SU-DHL-6 (cell line): ENCODE measurements at regions not wholly inside any gene's neighbourhood (a gene's known extent, or its start where the extent isn't known, plus 50 kb on each side); places are given as distances from the start of the nearest gene placed in this dataset.

Source experiments
- H2AFZ ChIP-seq: fragments of 200-600 bp; sonication (generic); 2 replicates; pipeline ENCODE4 v1.6.1; 2014; ENCODE audit warnings: low read depth, mild to moderate bottlenecking, moderate library complexity, mixed read lengths, antibody characterized with exemption, low read length; ENCODE audit not compliant: severe bottlenecking
- H3F3A ChIP-seq: fragments of 200-600 bp; shearing (Covaris generic); 2 replicates; pipeline ENCODE4 v1.6.0; 2016; ENCODE audit warnings: antibody characterized with exemption, mild to moderate bottlenecking; ENCODE audit not compliant: insufficient read depth
- H3K27ac ChIP-seq: fragments of 200-600 bp; sonication (generic); 2 replicates; pipeline ENCODE4 v1.5.1; 2016; ENCODE audit warnings: low read depth, mild to moderate bottlenecking, low read length, moderate library complexity, mixed read lengths
- H3K27me3 ChIP-seq: fragments of 200-600 bp; sonication (generic), shearing (Covaris generic); 2 replicates; pipeline ENCODE4 v1.6.0; 2014; ENCODE audit warnings: mild to moderate bottlenecking, low read length
- H3K36me3 ChIP-seq: fragments of 200-600 bp; sonication (generic); 2 replicates; pipeline ENCODE4 v1.6.1; 2014; ENCODE audit warnings: mild to moderate bottlenecking, low read length, mixed read lengths
- H3K4me2 ChIP-seq: fragments of 300-600, 200-600 bp; shearing (Covaris generic), sonication (generic); 2 replicates; pipeline ENCODE4 v1.6.0; 2014; ENCODE audit warnings: low read length, low read depth, mild to moderate bottlenecking; ENCODE audit not compliant: poor library complexity, severe bottlenecking
- H3K4me3 ChIP-seq: fragments of 200-600 bp; sonication (generic); 2 replicates; pipeline ENCODE4 v1.5.1; 2014; ENCODE audit warnings: antibody characterized with exemption, low read length, mild to moderate bottlenecking, mixed read lengths; ENCODE audit not compliant: insufficient read depth, poor library complexity, severe bottlenecking
- H3K79me2 ChIP-seq: fragments of 200-600 bp; sonication (generic); 2 replicates; pipeline ENCODE4 v1.6.1; 2014; ENCODE audit warnings: mild to moderate bottlenecking, low read length, moderate library complexity; ENCODE audit not compliant: insufficient read depth
- H3K9ac ChIP-seq: fragments of 200-600 bp; sonication (generic); 2 replicates; pipeline ENCODE4 v1.7.0; 2014; ENCODE audit warnings: mild to moderate bottlenecking, low read length
- H3K9me2 ChIP-seq: fragments of 200-600 bp; sonication (generic); replicated peaks from 2 replicates; pipeline ENCODE4 v1.6.1; 2014; ENCODE audit warnings: low read length; ENCODE audit not compliant: insufficient read depth
- H3K9me3 ChIP-seq: fragments of 200-600 bp; sonication (generic); 2 replicates; pipeline ENCODE4 v1.6.1; 2014; ENCODE audit warnings: low read length, mixed read lengths; ENCODE audit not compliant: insufficient read depth
- H4K20me1 ChIP-seq: fragments of 200-600 bp; sonication (generic); 2 replicates; pipeline ENCODE4 v1.6.1; 2014; ENCODE audit warnings: low read depth, mild to moderate bottlenecking, antibody characterized with exemption, low read length, moderate library complexity, mixed read lengths
- EZH2phosphoT487 ChIP-seq: fragments of 200-600 bp; sonication (generic), shearing (Covaris generic); conservative IDR thresholded peaks from 2 replicates; pipeline ENCODE4 v1.6.1; 2018; ENCODE audit warnings: mild to moderate bottlenecking, antibody characterized with exemption, low read length, moderate library complexity, mixed read lengths
- TF ChIP-seq, protein P1 (sequence below): fragments of 200-600 bp; sonication (generic); IDR thresholded peaks from one replicate; pipeline ENCODE4 v1.5.1; 2017; ENCODE audit warnings: antibody characterized with exemption, mild to moderate bottlenecking, low read length, moderate library complexity; ENCODE audit not compliant: insufficient read depth, poor library complexity, severe bottlenecking

DNA sequence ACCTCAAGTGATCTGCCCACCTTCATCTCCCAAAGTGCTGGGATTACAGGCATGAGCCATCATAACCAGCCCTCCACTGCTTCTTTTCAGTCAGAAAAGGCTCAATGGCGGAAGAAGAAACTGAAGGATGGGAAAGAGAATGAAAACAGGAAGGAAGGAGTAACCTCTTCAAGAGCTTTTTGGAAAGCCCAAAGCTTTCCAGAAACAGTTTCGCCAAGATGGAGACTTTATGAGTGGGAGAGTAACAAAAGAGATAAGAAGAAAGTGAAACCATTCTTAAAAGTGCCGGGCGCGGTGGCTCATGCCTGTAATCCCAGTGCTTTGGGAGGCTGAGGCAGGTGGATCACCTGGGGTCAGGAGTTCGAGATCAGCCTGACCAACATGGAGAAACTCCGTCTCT is 62.7 kb upstream of the NBL1 start:
- Histone ChIP-seq H3K36me3 (no peaks in the 10 kb centered on the region), H3K9me3 (no peaks in the 10 kb centered on the region), H3K4me2 (no peak overlapping the region)

DNA sequence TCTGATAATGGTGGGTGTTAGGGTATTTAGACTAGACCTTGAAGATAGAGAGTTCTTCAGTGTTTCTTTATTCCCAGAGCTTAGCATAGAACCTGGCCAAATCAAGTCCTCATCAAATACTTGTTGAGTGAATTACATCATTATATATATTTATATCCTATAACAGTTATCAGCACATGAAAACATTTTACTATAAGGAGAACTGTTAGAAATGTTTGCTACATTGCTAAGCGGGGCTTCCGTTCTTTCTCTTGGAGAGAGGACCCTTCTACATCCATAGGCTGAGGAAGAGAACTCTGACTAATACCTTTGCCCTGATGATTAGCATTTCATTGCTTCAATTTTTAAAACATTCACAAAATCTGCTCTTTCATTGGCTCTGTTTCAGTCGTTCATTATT is 66.5 kb upstream of the NBL1 start:
- Histone ChIP-seq H3K27me3 (no peaks in the 10 kb centered on the region), H3K27ac (no peak overlapping the region), H3F3A (no peaks in the 10 kb centered on the region), H3K4me2 (no peak overlapping the region), H3K36me3 (no peaks in the 10 kb centered on the region), H3K9me2 (no peaks in the 10 kb centered on the region), H3K9me3 (no peaks in the 10 kb centered on the region), H3K4me3 (no peak overlapping the region), H3K9ac (no peak overlapping the region), H4K20me1 (no peaks in the 10 kb centered on the region), H3K79me2 (no peaks in the 10 kb centered on the region), H2AFZ (no peak overlapping the region)
- no peak for TF ChIP-seq EZH2phosphoT487
- TF ChIP-seq, protein P1, sequence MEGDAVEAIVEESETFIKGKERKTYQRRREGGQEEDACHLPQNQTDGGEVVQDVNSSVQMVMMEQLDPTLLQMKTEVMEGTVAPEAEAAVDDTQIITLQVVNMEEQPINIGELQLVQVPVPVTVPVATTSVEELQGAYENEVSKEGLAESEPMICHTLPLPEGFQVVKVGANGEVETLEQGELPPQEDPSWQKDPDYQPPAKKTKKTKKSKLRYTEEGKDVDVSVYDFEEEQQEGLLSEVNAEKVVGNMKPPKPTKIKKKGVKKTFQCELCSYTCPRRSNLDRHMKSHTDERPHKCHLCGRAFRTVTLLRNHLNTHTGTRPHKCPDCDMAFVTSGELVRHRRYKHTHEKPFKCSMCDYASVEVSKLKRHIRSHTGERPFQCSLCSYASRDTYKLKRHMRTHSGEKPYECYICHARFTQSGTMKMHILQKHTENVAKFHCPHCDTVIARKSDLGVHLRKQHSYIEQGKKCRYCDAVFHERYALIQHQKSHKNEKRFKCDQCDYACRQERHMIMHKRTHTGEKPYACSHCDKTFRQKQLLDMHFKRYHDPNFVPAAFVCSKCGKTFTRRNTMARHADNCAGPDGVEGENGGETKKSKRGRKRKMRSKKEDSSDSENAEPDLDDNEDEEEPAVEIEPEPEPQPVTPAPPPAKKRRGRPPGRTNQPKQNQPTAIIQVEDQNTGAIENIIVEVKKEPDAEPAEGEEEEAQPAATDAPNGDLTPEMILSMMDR = no peak

More for the DNA sequence above, 62.7 kb upstream of the NBL1 start:
- Histone ChIP-seq H4K20me1 (no peaks in the 10 kb centered on the region), H3F3A (no peaks in the 10 kb centered on the region), H3K4me3 (no peak overlapping the region), H2AFZ (no peak overlapping the region), H3K27ac (no peak overlapping the region), H3K27me3 (no peaks in the 10 kb centered on the region), H3K9me2 (no peaks in the 10 kb centered on the region), H3K79me2 (no peaks in the 10 kb centered on the region), H3K9ac (no peak overlapping the region)
- no peak for TF ChIP-seq EZH2phosphoT487
- TF ChIP-seq, protein P1 = no peak

DNA sequence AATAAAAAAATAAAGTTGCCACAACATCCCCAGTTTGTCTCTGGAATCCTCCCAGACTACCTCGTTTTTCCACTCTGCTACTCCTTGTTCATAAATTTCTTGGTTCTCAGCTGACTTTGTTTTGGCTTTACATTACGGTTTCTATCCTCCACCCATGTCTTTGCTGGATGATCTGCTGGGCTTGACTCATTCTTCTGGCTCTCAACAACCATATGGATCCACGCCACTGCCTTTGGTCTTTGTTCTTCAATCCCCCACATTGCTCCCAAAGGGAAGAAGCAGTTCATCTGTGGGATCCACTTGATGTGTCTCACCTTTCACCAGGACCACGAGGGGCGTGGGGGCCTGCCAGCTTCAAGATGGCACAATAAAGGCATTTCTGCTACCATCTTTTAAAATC is 67.1 kb upstream of the NBL1 start:
- no peaks in the 10 kb centered on the region for H3K79me2 ChIP-seq
- no peak for TF ChIP-seq EZH2phosphoT487
- TF ChIP-seq, protein P1 = no peak
- no peak overlapping the region for H3K4me2 ChIP-seq
- H3K27me3 ChIP-seq = no peaks in the 10 kb centered on the region
- no peaks in the 10 kb centered on the region for H3K36me3 ChIP-seq
- no peak overlapping the region for H3K4me3 ChIP-seq
- no peaks in the 10 kb centered on the region for H3K9me2 ChIP-seq
- no peak overlapping the region for H2AFZ ChIP-seq
- no peak overlapping the region for H3K9ac ChIP-seq
- H4K20me1 ChIP-seq = no peaks in the 10 kb centered on the region
- no peaks in the 10 kb centered on the region for H3K9me3 ChIP-seq
- H3K27ac ChIP-seq = no peak overlapping the region
- no peaks in the 10 kb centered on the region for H3F3A ChIP-seq
